ENCODE measurements at regions not wholly inside any gene's neighbourhood (a gene's known extent, or its start where the extent isn't known, plus 50 kb on each side); places are given as distances from the start of the nearest gene placed in this dataset.
A peak's percentile ranks its signal among the peaks of the same experiment; 100 is the strongest.

DNA sequence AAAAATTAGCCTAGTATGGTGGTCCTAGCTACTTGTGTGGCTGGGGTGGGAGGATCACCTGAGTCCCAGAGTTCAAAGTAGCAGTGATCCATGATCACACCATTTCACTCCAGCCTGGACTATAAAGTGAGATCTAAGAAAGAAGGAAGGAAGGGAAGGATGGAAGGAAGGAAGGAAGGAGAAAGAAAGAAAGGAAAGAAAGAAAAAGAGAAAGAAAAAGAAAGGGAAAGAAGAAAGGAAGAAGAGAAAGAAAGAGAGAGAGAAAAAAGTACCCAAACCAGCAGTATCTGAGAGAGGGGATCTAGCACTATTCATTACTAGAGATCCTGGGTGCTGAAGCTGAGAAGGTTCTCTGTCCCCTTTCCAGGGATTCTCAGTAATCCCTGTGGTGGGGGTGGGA, 197.8 kb downstream of the CD83 start:
- TF ChIP-seq, protein P1, sequence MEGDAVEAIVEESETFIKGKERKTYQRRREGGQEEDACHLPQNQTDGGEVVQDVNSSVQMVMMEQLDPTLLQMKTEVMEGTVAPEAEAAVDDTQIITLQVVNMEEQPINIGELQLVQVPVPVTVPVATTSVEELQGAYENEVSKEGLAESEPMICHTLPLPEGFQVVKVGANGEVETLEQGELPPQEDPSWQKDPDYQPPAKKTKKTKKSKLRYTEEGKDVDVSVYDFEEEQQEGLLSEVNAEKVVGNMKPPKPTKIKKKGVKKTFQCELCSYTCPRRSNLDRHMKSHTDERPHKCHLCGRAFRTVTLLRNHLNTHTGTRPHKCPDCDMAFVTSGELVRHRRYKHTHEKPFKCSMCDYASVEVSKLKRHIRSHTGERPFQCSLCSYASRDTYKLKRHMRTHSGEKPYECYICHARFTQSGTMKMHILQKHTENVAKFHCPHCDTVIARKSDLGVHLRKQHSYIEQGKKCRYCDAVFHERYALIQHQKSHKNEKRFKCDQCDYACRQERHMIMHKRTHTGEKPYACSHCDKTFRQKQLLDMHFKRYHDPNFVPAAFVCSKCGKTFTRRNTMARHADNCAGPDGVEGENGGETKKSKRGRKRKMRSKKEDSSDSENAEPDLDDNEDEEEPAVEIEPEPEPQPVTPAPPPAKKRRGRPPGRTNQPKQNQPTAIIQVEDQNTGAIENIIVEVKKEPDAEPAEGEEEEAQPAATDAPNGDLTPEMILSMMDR (IDR thresholded peaks at IDR 0.05; ENCODE audit: insufficient read depth, low read depth, low read length, missing control alignments) = no peak
- H3K4me3 ChIP-seq (ENCODE audit: low read length) = no peak overlapping the region
- no peak for DNase-seq (ENCODE audit: low read depth)

DNA sequence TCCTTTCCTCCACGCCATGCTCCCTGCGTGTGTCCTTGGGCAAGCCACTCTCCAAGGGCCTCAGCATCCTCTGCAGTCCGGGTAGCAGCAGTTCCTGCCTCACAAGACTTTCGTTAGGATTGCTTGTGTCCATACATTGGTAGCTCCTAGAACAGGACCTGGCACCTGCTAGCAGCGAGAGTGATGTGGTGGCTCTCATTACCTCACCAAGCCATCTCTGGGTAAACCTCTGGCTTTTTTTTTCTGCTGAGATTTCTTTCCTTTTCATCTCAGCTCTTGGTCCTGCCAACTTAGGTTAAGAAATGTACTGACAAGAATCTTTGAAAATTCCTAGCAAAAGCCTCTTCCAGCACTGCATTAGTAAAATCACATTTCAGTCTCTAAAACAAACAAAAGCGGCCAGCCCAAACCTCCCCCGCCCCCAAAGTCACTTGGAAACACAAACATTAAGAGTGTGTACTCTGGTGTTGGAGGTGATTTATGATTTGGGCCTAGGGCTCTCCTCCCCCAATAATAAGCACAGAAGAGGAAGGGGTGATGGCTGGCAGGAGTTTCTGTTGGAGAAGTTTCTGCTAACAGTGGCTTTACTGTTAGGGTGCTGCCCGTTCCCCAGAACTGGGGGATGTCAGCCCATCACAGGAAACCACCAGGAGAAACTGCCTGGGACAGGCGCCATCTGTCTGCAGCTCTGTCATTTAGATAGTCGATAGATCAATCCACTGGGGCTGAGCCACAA, 199.2 kb downstream of the CD83 start:
- H3K4me3 ChIP-seq (ENCODE audit: low read length) = no peak overlapping the region
- no peak for DNase-seq (ENCODE audit: low read depth)
- TF ChIP-seq, protein P1 (IDR thresholded peaks at IDR 0.05; ENCODE audit: insufficient read depth, low read depth, low read length, missing control alignments) = no peak

DNA sequence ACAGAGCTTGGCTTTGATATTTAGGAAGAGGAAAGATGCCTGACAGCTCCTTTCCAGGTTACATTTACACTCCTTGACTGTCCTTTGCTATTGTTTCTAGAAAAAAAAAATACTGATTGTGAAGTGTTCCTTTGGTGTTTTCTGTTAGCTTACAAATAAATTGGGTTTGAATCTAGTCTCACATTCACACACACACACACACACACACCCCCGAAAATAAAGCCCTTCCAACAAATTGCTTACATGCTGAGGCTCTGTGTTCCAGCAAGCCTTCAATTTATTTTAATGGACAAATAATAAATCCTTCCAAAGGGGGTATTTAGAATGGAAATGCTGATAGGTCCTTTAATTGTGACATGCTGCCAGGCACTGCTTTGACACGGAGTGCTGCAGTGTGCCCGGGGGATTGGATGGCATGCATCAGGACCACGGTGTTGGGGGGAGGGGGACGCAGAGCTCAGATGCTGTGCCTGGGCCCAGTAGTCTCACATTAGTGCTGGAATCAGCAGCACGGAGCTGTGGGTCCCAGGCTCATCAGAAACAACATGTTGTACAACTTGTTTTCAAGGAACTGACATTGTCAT, 199.9 kb downstream of the CD83 start:
- TF ChIP-seq, protein P1 (IDR thresholded peaks at IDR 0.05; ENCODE audit: insufficient read depth, low read depth, low read length, missing control alignments) = no peak
- DNase-seq (ENCODE audit: low read depth) = no peak
- H3K4me3 ChIP-seq (ENCODE audit: low read length) = no peak overlapping the region

DNA sequence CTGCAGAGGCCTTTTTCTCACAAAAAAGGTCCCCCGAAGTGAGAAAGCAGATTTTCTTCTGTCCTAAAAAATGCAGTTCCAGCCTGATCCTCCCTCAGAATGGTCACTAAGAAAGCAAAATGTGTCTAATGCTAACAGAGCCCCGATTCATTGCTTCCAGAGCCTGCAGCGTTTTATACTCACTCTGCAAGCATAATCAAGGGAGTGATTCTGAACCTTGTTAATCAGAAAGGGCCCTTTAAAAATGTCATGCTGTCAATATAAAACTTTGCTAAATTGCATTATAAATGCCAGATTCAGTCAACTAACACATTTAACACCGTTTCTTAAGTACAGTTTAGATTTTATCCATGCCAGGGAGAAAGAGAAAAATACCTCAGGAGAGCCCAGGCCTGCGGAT, 202.8 kb downstream of the CD83 start:
- no peak for DNase-seq (ENCODE audit: low read depth)
- TF ChIP-seq, protein P1 (IDR thresholded peaks at IDR 0.05; ENCODE audit: insufficient read depth, low read depth, low read length, missing control alignments) = no peak
- H3K4me3 ChIP-seq (ENCODE audit: low read length) = no peak overlapping the region

DNA sequence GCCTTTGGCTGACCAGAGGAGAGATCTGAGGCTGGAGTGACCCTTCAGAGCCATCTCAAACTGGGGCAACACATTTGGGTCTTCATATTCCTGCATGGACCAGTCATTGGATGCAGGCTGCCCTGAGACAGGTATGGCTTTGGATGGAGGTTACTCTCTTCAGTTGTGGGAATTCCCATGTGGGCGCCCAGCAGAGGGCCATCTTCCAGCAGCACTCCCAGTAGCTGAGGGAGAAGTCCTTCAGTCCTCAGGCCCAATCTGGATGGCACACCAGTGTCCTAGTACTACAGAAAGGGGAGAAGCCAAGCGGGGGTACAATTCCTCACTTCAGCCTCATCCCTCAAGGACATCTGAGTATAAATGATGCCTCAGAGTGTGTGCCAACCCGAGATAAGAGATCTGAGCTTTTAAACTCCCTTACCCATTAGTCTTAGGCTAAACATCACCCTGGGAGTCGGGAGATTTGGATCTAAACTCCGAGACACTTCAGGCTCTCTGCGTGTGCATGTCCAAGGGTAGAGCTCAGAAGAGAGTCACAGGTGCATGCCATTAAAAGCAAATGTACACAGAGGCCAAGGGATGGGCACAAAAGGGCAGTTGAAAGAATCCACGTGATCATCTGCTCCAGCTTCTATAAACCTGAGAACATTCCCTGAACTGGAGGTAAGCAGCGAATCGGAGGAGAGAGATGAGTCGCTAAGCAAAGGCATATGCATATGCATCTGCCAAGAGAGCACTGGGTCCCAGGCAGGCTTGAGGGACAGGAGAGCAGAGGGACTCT, 204.6 kb downstream of the CD83 start:
- TF ChIP-seq, protein P1 (IDR thresholded peaks at IDR 0.05; ENCODE audit: insufficient read depth, low read depth, low read length, missing control alignments) = peak; percentile 23
- peak; percentile 40 for DNase-seq (ENCODE audit: low read depth)
- no peak overlapping the region for H3K4me3 ChIP-seq (ENCODE audit: low read length)

DNA sequence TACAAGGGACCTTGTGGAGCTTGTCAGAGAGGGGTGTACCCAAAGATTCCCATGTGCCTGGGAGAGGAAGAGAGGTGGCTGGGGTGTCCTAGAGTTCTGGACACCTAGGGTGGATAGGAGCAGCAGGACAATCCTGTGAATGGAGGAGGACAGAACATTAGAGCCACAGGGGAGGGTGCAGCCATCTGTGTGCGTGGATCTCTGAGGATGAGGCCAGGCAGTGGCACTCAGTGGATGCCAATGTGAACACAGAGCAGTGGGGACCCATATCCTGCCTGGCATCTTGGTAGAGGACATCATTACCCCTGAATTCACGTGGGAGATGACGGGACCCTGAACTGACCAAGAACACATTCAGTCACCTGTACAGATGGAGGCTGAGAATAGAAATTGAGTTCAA, 205.3 kb downstream of the CD83 start:
- H3K4me3 ChIP-seq (ENCODE audit: low read length) = no peak overlapping the region
- DNase-seq (ENCODE audit: low read depth) = no peak
- TF ChIP-seq, protein P1 (IDR thresholded peaks at IDR 0.05; ENCODE audit: insufficient read depth, low read depth, low read length, missing control alignments) = no peak
